ENCODE measurements at regions not wholly inside any gene's neighbourhood (a gene's known extent, or its start where the extent isn't known, plus 50 kb on each side); places are given as distances from the start of the nearest gene placed in this dataset.

DNA sequence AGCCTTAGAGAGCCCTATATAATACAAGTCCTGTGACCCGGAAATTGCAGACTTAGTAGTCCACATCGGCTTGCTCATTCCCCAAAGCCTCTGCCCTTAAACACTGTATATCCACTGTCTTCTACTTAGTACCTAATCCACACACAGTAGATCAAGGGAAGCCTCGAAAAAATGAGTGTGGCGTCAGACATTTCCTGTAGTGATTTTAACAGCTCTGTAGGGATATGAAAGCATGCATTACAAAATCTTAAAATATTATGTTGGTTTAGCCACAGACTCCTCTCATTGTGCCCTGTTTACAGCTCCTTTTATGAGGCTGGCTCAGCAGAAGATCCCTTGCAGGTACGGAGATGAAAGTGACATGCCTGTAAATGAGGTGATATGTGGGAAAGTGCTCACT, 416.3 kb downstream of the LIG4 start:
- TF ChIP-seq POLR2AphosphoS5 (IDR thresholded peaks at IDR 0.05; ENCODE audit: borderline replicate concordance, low read depth, low read length), result no peak
- TF ChIP-seq FOXP2 (optimal IDR thresholded peaks at IDR 0.05; ENCODE audit: control extremely low read depth, extremely low read length, insufficient read depth), result no peak

All from SK-N-MC (cell line).